SK-MEL-5 (cell line): ENCODE measurements at regions not wholly inside any gene's neighbourhood (a gene's known extent, or its start where the extent isn't known, plus 50 kb on each side); places are given as distances from the start of the nearest gene placed in this dataset.

Source experiments
- DNase-seq: peaks from one replicate; pipeline ENCODE4 v3.0.0-alpha.2; 2016; ENCODE audit warnings: low read depth, low spot score
- in situ Hi-C: cut with HindIII; loops from 2 replicates; pipeline ENCODE4 v1.10.0; 2016; ENCODE audit warnings: low sequenced_read_pairs, high pct_unique_total_duplicates, low pct_unique_long_range_greater_than_20kb

GRCh38 chr4:120175272-120175671 is 108.6 kb upstream of the MAD2L1 start:
- DNase-seq = no peak
- in situ Hi-C loops = no loop called here

GRCh38 chr4:120163895-120164294 is 97.2 kb upstream of the MAD2L1 start:
- no peak for DNase-seq
- in situ Hi-C loops = no loop called here

GRCh38 chr4:120158841-120159463 is 92.3 kb upstream of the MAD2L1 start:
- in situ Hi-C loops = no loop called here
- DNase-seq = no peak

- DNase-seq = no peak
- in situ Hi-C loops = no loop called here
Measured at GRCh38 chr4:120158046-120158445, 91.4 kb upstream of the MAD2L1 start.

GRCh38 chr4:120156120-120156718 is 89.6 kb upstream of the MAD2L1 start:
- peak; percentile 71 for DNase-seq
- in situ Hi-C loops = no loop called here

GRCh38 chr4:120155287-120155686 is 88.6 kb upstream of the MAD2L1 start:
- no peak for DNase-seq
- in situ Hi-C loops = no loop called here

DNA sequence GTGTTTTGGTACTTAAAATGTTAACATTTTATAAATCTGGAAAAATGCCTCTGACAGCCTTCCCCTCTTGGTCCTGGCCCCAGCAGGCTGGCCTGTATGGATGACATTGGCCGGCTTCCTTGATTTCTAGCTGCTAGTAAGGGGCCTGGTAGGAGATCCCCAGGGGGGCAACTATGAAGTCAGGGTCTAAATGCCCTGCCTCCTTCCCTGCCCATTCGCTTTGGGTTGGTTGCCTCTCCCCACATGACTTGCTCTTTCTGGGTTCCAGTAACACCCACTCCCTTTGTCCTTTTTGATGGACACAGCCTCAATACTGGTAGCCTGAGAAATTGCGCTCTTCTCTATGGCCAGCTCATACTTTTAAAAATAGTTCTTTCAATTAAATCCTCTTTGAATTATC is 78.0 kb upstream of the MAD2L1 start:
- in situ Hi-C loops = no loop called here
- no peak for DNase-seq

DNA sequence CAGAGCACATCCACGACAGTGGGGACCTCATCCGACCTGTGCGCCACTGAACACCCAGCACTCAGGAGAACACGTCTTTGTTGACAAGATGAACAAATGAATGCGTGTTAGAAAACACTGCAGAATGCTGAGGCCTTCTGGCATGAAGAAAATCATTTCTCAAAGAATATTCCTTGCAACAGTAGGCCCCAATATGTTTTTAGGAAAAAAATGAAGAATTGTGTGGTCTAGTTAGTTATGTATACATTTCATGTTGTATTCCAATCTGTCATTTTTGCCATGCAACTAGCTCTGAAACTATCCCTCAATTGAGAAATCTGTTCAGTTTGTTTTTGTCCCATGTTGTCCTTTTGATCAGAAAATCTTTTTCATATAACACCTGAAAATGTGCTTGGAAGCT is 77.4 kb upstream of the MAD2L1 start:
- DNase-seq = no peak
- in situ Hi-C loops = no loop called here

- no peak for DNase-seq
- in situ Hi-C loops = no loop called here
Measured at GRCh38 chr4:120139392-120139791, 72.7 kb upstream of the MAD2L1 start.

DNA sequence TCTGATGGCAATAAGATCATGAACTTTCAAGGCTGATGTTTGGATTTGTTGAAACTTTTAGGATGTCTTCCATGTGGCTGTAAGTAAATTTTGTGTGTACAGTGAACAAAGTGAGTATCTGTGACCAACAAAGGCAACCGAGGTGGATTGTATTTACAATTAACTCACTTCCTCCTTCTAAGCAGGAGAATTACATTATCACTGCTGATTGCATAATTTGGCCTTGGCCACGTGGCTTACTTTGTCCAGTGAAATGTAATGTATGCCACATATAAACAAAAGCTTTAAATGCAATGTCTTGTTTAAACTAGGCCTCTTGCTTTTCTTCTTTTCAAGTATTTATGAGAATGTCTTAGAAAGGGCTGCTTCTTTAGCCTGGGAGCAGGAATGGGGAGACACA is 66.3 kb upstream of the MAD2L1 start:
- in situ Hi-C loops = no loop called here
- no peak for DNase-seq

DNA sequence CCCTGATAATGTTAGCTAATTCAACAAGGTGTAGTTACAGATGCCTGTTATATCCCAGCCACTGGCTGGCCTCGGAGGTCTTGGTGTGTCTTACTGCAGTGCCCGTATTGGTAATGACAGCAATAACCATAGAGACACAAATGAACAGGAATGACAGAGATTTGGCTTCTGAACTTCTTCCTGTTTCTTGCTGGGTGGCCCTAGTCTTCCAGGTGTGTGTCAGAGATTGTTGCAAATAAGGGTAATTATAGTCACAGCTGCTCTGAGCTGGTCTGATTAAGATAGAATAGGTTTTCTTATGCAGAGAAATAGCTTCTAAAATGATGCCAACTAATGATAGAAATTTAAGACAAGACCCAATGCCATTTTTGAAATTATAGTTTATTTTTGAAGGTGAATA is 64.1 kb upstream of the MAD2L1 start:
- no peak for DNase-seq
- in situ Hi-C loops = no loop called here
